ENCODE measurements at regions not wholly inside any gene's neighbourhood (a gene's known extent, or its start where the extent isn't known, plus 50 kb on each side); places are given as distances from the start of the nearest gene placed in this dataset.
"Not testable (repeated sequence)": the region's sequence is repeated elsewhere in the genome, so short reads cannot be mapped to it uniquely, and the experiment has no call there.

DNA sequence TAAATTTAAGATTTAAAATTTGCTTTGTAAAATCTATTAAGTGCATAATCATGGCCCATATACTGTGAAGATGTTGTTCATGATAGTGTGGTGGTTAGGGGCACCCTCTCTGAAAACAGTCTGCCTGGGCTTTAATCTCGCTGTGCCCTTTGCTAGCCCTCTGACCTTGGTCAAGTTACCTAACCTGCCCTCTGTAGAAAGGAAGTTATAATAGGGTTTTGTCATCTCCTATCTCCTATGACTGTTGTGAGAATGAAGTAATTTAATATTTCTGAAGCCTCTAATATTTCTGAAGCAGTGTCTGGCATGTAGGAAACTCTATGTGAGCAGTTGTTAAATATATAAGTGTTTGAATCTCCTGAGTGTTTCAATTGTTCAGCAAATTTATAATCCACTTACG is 116.6 kb upstream of the IVNS1ABP start:
- Mint-ChIP-seq H3K36me3 (no peaks in the 10 kb centered on the region), H3K27me3 (no peaks in the 10 kb centered on the region), H3K27ac (no peak overlapping the region), H3K4me1 (no peaks in the 10 kb centered on the region), H3K9me3 (peaks cover 0 to 12% (median 0%) of the 10 kb centered on the region in 9 donors), H3K4me3 (no peak overlapping the region)
- DNase-seq (no peak), ATAC-seq (no peak)
- POLR2A ChIA-PET, result no interaction called here

DNA sequence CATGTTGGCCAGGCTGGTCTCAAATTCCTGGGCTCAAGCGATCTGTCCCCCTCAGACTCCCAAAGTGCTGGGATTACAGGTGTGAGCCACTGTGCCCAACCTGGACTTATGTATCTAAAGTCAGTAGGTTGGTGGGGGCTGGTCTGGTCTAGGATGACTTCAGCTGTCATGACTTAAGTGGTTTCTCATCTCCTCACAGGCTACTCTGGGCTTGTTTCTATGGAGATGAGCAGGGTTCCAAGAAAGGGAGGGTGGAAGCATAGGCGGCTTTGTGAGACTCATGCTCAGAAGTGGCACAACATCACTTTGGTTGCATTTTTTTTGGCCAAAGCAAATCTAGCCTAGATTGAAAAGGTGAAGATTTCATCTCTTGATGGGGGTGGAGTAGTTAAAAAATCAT is 115.9 kb upstream of the IVNS1ABP start:
- POLR2A ChIA-PET, result no interaction called here
- Mint-ChIP-seq H3K36me3 (no peaks in the 10 kb centered on the region), H3K4me3 (no peak overlapping the region), H3K27me3 (no peaks in the 10 kb centered on the region), H3K27ac (peak overlapping the region in 1 of 10 donors; percentile 15), H3K9me3 (peaks cover 0 to 12% (median 0%) of the 10 kb centered on the region in 9 donors), H3K4me1 (no peaks in the 10 kb centered on the region)
- DNase-seq (no peak), ATAC-seq (no peak)

DNA sequence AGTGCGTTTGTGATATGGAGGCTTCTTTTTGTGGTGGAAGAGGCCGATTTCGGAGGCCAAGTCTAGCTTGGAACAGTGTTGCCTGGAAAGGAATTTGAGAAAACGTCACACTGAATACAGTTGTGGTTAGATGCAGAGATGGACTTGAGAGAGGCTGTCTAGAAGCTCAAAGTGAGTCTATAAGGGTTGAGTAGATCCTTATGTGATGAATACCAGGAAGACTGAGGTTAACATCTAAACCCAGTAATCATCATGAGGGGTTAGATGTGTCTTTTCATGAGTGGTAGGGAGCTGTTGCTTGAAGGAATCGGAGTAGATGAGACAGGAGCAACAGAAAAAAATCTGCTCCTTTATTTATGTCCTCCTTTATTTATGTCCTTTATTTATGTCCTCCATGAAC is 114.6 kb upstream of the IVNS1ABP start:
- POLR2A ChIA-PET, result no interaction called here
- Mint-ChIP-seq H3K27me3 (no peaks in the 10 kb centered on the region), H3K4me3 (no peak overlapping the region), H3K4me1 (no peaks in the 10 kb centered on the region), H3K9me3 (peaks cover 0 to 12% (median 0%) of the 10 kb centered on the region in 9 donors), H3K36me3 (no peaks in the 10 kb centered on the region), H3K27ac (no peak overlapping the region)
- ATAC-seq (no peak), DNase-seq (no peak)

DNA sequence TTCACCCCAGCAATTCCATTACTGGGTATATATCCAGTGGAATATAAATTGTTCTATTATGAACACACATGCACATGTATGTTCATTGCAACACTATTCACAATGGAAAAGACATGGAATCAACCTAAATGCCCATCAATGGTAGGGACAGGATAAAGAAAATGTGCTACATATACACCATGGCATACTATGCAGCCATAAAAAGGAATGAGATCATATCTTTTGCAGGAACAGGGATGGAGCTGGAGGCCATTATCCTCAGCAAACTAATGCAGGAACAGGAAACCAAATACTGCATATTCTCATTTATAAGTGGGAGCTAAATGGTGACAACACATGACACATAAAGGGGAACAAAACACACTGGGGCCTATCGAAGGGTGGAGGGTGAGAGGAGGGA is 112.6 kb upstream of the IVNS1ABP start:
- ATAC-seq, DNase-seq, H3K36me3 Mint-ChIP-seq, H3K27ac Mint-ChIP-seq, H3K4me3 Mint-ChIP-seq, H3K4me1 Mint-ChIP-seq, POLR2A ChIA-PET, H3K27me3 Mint-ChIP-seq: not testable (repeated sequence)
- H3K9me3 Mint-ChIP-seq, result peaks cover 0 to 12% (median 0%) of the 10 kb centered on the region in 9 donors

DNA sequence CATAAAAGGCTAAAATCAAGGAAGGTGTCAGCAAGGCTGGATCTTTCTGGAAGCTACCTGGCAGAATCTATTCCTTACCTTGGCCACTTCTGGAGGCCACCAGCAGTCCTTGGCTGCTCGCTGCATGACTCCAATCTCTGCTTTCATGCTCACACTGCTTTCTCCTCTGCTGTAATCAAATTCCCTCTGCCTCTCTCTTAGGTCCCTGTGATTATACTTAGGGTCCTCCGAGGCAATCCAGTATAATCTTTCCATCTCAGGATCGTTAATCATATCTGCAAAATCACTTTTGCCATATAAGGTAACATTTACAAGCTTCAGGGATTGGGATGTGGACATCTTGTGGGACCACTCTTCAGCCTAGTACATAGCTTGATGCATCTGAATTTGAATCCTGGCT is 110.7 kb upstream of the IVNS1ABP start:
- Mint-ChIP-seq H3K36me3 (no peaks in the 10 kb centered on the region), H3K27me3 (peaks cover 0 to 2% (median 0%) of the 10 kb centered on the region in 5 donors), H3K4me1 (no peaks in the 10 kb centered on the region), H3K4me3 (no peak overlapping the region), H3K27ac (no peak overlapping the region), H3K9me3 (peaks cover 0 to 12% (median 0%) of the 10 kb centered on the region in 9 donors)
- POLR2A ChIA-PET, result no interaction called here
- DNase-seq, result no peak
- ATAC-seq, result no peak

DNA sequence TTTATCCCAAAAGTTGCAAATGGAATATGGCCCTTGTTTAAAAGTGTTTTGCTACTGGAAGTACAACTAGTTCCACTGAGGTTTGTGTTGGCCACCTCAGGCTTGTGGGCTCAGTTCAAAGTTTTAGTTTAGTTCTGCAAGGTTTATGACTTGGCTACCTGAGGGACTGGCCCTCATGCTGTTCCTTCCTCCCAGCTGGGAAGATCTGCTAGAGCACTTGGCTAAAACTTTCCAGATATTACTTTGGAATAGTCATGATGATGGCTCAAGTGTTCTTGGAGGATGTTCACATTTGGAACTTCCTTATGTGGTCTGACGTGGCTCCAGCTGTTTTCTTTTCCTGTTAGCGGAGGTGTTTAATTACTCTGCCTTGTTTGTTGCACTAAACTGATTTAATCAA is 110.2 kb upstream of the IVNS1ABP start:
- peaks cover 0 to 2% (median 0%) of the 10 kb centered on the region in 5 donors for H3K27me3 Mint-ChIP-seq
- peaks cover 0 to 12% (median 0%) of the 10 kb centered on the region in 9 donors for H3K9me3 Mint-ChIP-seq
- H3K4me3 Mint-ChIP-seq, result no peak overlapping the region
- no peaks in the 10 kb centered on the region for H3K4me1 Mint-ChIP-seq
- H3K27ac Mint-ChIP-seq, result no peak overlapping the region
- DNase-seq, result no peak
- POLR2A ChIA-PET, result no interaction called here
- ATAC-seq, result no peak
- no peaks in the 10 kb centered on the region for H3K36me3 Mint-ChIP-seq

DNA sequence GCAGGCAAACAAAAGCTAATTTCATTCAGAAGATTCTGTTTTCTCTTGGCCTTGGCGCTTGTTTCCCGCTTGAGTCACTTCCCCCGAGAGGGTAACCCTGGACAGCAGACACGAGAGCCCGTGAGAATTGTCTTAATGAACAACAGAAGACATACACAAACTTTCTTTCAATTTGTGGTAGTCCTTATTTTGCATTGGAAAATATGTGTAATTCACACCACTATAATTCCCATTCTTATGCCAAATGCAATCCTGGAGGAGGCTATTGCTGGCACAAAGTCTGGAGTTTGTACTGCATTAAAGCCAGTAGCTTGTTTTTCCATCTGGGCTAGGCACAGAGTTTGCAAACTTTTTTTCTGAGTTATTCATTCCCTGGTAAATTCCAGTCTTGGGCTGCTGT is 109.8 kb upstream of the IVNS1ABP start:
- H3K9me3 Mint-ChIP-seq, result peaks cover 0 to 12% (median 0%) of the 10 kb centered on the region in 9 donors
- H3K27ac Mint-ChIP-seq, result no peak overlapping the region
- ATAC-seq (no peak), DNase-seq (no peak)
- peaks cover 0 to 2% (median 0%) of the 10 kb centered on the region in 5 donors for H3K27me3 Mint-ChIP-seq
- peaks cover 0 to 2% (median 0%) of the 10 kb centered on the region in 4 donors for H3K4me1 Mint-ChIP-seq
- no peaks in the 10 kb centered on the region for H3K36me3 Mint-ChIP-seq
- H3K4me3 Mint-ChIP-seq, result no peak overlapping the region
- POLR2A ChIA-PET, result no interaction called here

DNA sequence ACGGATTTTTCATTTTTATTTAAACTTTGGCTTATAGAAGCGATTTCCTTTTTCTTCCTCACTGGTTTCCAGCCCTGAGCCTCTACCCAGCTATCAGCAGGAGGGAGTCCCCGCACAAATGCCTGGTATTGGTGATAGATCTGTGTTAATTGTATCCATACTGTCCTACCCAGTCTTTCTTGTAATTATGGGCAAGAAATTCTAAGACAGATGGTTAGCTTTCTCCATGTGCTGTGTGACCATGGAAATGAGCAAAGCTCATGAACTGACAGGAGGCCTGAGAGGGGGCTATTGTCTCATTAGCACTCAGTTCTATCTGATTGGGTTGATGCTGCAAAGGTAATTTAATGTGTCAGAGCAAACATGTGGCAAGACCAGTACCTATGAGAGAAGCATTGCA is 108.1 kb upstream of the IVNS1ABP start:
- peak overlapping the region in 1 of 10 donors; percentile 12 for H3K27ac Mint-ChIP-seq
- no peaks in the 10 kb centered on the region for H3K36me3 Mint-ChIP-seq
- H3K9me3 Mint-ChIP-seq, result peaks cover 0 to 12% (median 0%) of the 10 kb centered on the region in 9 donors
- H3K4me1 Mint-ChIP-seq, result peaks cover 5 to 19% (median 12%) of the 10 kb centered on the region in 4 donors
- DNase-seq, result no peak
- H3K4me3 Mint-ChIP-seq, result no peak overlapping the region
- peaks cover 0 to 2% (median 0%) of the 10 kb centered on the region in 5 donors for H3K27me3 Mint-ChIP-seq
- POLR2A ChIA-PET, result no interaction called here
- no peak for ATAC-seq

DNA sequence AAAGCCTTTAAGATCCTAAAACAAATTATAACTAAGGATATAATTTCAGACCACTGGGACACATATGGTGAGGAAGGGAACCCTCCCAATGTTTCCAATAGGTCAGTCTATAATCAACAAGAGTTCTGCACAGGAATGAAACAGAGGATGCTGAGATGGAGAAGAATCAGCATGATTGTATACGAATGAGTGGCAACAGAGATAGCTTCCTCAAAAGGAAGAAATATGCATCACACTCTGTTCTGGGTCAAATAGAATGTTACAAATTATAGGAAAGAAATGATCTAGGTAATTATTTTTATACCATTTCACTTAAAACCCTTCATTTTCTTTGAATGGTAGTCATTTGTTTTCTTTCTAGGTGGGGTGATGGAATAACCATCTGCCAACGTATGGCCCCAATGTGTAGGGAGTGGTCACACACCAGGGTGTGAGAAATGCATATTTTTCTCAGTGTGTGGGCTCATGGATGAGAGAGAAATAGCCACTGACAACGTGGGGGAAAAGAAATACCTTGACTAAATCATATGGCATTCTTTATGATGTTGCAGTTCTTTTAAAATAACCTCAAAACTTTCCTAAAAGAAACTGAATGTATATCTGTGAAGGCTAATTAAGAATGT is 104.6 kb upstream of the IVNS1ABP start:
- POLR2A ChIA-PET, result no interaction called here
- H3K9me3 Mint-ChIP-seq, result no peaks in the 10 kb centered on the region
- no peak overlapping the region for H3K4me3 Mint-ChIP-seq
- peaks cover 0 to 2% (median 0%) of the 10 kb centered on the region in 5 donors for H3K27me3 Mint-ChIP-seq
- H3K4me1 Mint-ChIP-seq, result peaks cover 5 to 23% (median 12%) of the 10 kb centered on the region in 4 donors
- H3K27ac Mint-ChIP-seq, result peak overlapping the region in 1 of 10 donors; percentile 19
- DNase-seq (no peak), ATAC-seq (no peak)
- no peaks in the 10 kb centered on the region for H3K36me3 Mint-ChIP-seq

DNA sequence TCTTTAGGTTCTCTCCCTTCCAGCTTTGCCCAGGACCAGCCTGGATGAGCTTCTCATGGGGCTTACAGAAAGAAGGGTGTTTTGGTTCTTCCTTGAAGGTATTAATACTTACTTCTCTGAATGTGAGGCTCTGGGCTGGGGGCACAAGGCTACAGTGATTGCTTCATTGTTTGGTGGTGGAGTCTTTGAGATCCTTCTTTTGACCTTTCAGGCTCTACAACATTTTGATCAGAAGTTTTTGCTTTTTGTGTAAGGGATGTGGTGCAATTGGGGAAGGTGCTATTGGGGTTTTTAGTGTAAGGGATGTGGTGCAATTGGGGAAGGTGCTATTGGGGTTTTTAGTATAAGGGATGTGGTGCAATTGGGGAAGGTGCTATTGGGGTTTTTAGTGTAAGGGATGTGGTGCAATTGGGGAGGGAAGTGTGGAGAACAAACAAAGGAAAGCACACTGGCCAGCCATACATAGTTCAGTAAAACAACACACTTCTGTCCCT is 103.6 kb upstream of the IVNS1ABP start:
- no peaks in the 10 kb centered on the region for H3K36me3 Mint-ChIP-seq
- POLR2A ChIA-PET, result no interaction called here
- peak in 1 of 2 donors; percentile 68 for ATAC-seq
- peak in 4 of 10 donors; percentile 8 to 28 (median 12) for DNase-seq
- peaks cover 0 to 2% (median 0%) of the 10 kb centered on the region in 5 donors for H3K27me3 Mint-ChIP-seq
- H3K9me3 Mint-ChIP-seq, result no peaks in the 10 kb centered on the region
- peak overlapping the region in 5 of 10 donors; percentile 3 to 58 (median 24) for H3K27ac Mint-ChIP-seq
- H3K4me1 Mint-ChIP-seq, result peaks cover 5 to 23% (median 12%) of the 10 kb centered on the region in 4 donors
- H3K4me3 Mint-ChIP-seq, result peak overlapping the region in 3 of 10 donors; percentile 13 to 46 (median 29)

DNA sequence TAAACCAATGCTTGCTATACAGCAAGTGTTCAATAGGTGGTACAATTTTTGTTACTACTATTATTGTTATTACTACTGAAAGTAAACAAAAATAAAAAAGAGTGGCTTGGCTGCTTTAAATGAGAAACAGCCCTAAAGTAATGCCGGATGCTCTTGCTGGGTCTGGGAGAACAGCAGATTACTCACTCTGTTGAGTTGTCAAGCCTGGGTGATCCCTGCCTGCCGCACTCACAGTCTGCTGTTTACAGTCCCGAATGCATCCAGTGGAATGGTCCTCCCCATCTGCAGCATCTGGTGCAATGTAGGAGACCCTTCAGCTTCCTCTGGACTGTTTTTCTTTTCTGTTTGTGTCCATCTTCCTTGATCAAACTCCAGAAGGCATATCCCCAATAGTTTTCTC is 102.7 kb upstream of the IVNS1ABP start:
- H3K36me3 Mint-ChIP-seq, result no peaks in the 10 kb centered on the region
- POLR2A ChIA-PET, result interaction anchor here (0.6 kb wide), 1 partner anchor 244 kb away, joined by 7 read pairs; no protein-coding TSS in a partner anchor
- H3K9me3 Mint-ChIP-seq, result no peaks in the 10 kb centered on the region
- H3K27me3 Mint-ChIP-seq, result peaks cover 0 to under 1% (median 0%) of the 10 kb centered on the region in 5 donors
- peak overlapping the region in 1 of 10 donors; percentile 14 for H3K27ac Mint-ChIP-seq
- H3K4me1 Mint-ChIP-seq, result peaks cover 5 to 23% (median 12%) of the 10 kb centered on the region in 4 donors
- H3K4me3 Mint-ChIP-seq, result no peak overlapping the region
- no peak for DNase-seq
- no peak for ATAC-seq

DNA sequence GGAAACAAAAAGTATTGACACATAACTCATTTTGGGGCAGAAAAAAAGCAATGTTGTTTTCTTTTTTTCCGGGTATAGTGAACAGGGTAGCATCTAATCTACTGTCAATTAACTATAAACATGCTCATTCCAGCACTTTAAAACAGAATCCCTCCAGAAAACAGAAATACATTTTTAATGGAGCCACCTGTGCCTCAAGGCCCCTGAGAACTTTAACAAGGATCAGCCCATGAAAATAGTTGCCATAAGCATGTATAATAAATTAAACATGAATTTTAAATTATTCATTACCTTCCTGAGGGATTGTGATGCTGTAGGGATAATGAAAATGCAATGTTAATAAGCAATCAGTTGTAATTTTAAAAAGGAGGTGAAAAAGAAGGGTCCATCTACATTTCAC is 101.4 kb upstream of the IVNS1ABP start:
- DNase-seq (no peak), ATAC-seq (no peak)
- POLR2A ChIA-PET, result no interaction called here
- Mint-ChIP-seq H3K27ac (no peak overlapping the region), H3K9me3 (no peaks in the 10 kb centered on the region), H3K36me3 (no peaks in the 10 kb centered on the region), H3K27me3 (no peaks in the 10 kb centered on the region), H3K4me1 (peaks cover 5 to 23% (median 12%) of the 10 kb centered on the region in 4 donors), H3K4me3 (no peak overlapping the region)

DNA sequence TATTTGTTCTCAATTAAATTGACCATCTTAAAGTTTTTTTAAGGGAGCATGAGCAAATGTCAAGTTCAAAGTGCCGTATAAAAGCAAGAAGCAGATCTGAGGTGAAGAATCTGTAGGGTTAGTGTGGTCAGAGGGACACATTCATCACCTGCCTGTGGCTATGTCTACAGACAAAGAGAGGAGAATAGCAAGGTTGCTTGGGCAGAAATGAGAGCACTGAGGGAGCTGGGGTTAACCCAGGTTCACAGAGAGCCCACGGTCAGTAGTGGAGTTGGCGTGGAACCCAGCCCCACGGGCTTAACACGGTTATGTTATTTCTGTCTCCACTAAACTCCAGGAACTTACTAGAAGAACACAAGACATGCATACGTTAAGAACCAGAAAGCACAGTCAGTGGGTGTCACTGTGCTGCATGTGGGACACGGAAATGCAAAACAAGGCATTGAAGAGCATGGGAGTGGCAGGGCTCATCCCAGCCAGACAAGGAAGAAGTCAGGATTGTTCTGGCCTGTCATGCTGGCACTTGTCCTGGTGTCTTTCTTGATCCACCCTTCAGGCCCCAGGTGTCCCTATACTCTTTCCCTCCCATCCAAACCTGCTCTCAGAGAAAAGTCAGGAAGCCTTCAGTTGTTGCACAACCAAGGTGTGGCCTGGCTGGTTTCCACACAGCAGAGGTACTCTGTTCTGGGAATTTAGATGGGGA is 95.5 kb upstream of the IVNS1ABP start:
- Mint-ChIP-seq H3K27ac (peak overlapping the region in 1 of 10 donors; percentile 38), H3K36me3 (no peaks in the 10 kb centered on the region), H3K9me3 (peaks cover 0 to 4% (median 0%) of the 10 kb centered on the region in 9 donors), H3K4me1 (peaks cover 0 to 8% (median 0%) of the 10 kb centered on the region in 4 donors), H3K27me3 (no peaks in the 10 kb centered on the region), H3K4me3 (no peak overlapping the region)
- ATAC-seq (no peak), DNase-seq (no peak)
- POLR2A ChIA-PET, result no interaction called here
